GM23248 (cell line): ENCODE measurements at regions not wholly inside any gene's neighbourhood (a gene's known extent, or its start where the extent isn't known, plus 50 kb on each side); places are given as distances from the start of the nearest gene placed in this dataset.
"Not testable (repeated sequence)": the region's sequence is repeated elsewhere in the genome, so short reads cannot be mapped to it uniquely, and the experiment has no call there.

Experiments
- EZH2 ChIP-seq: fragments of 200-600 bp; sonication (generic); IDR thresholded peaks from 2 replicates; pipeline ENCODE4 v1.6.1; 2018; ENCODE audit warnings: antibody characterized with exemption, mild to moderate bottlenecking; ENCODE audit not compliant: insufficient read depth, poor library complexity, severe bottlenecking
- EZH2phosphoT487 ChIP-seq: fragments of 200-600 bp; sonication (generic); IDR thresholded peaks from 2 replicates; pipeline ENCODE4 v1.6.1; 2018; ENCODE audit warnings: antibody characterized with exemption, moderate library complexity, mild to moderate bottlenecking, low read depth; ENCODE audit not compliant: insufficient read depth

DNA sequence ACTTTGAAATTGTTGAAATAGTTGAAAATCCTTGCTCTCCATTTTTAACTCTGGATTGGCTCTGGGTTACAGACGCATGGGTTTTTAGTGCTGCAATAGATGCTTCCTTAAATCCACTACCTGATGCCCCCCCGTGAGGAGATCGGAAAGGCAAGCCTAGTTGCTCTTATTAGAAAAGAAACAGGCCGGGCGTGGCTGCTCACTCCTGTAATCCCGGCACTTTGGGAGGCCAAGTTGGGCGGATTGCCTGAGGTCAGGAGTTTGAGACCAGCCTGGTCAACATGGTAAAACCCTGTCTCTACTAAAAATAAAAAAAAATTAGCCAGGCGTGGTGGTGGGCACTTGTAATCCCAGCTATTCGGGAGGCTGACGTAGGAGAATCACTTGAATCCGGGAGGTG is 202.0 kb upstream of the FOXK1 start:
- TF ChIP-seq EZH2, EZH2phosphoT487: not testable (repeated sequence)
